GM13976 (cell line): ENCODE measurements at regions not wholly inside any gene's neighbourhood (a gene's known extent, or its start where the extent isn't known, plus 50 kb on each side); places are given as distances from the start of the nearest gene placed in this dataset.

Experiments
- DNase-seq: peaks from one replicate; pipeline ENCODE4 v3.0.0; 2012; ENCODE audit warnings: low spot score
- in situ Hi-C: fragments of 300-500 bp; cut with MboI; formaldehyde crosslinking; loops from one replicate; pipeline ENCODE4 v1.12.0; 2022; ENCODE audit warnings: low sequenced_read_pairs, mixed read lengths, inconsistent platforms; ENCODE audit not compliant: unreplicated experiment
- TF ChIP-seq, protein P1 (sequence below): IDR thresholded peaks from 2 replicates; pipeline ENCODE4 v1.5.1; 2012; ENCODE audit warnings: borderline replicate concordance, mild to moderate bottlenecking; ENCODE audit not compliant: insufficient read depth; ENCODE audit errors: extremely low read depth, missing control alignments, control extremely low read depth

DNA sequence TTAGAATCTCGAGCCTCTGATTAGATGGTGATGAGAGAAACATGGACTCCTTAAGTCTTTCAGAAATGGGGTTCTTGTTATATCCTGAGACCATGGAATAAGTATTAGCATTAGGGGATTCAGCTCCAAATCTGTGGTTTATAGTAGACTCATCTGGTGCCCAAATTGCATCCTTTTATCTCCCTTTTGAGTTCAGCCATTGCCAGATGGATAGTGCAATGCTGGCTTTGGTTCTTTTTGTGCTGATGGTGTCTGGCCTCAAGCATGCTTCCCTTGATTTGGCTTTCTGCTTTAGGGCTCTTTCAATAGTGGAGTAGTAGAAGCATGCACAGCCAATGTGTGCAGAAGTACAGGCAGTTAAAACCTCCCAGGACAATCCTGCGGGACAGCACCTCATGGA lies 306.4 kb downstream of the TSN start:
- DNase-seq, result no peak
- in situ Hi-C loops, result no loop called here
- TF ChIP-seq, protein P1, sequence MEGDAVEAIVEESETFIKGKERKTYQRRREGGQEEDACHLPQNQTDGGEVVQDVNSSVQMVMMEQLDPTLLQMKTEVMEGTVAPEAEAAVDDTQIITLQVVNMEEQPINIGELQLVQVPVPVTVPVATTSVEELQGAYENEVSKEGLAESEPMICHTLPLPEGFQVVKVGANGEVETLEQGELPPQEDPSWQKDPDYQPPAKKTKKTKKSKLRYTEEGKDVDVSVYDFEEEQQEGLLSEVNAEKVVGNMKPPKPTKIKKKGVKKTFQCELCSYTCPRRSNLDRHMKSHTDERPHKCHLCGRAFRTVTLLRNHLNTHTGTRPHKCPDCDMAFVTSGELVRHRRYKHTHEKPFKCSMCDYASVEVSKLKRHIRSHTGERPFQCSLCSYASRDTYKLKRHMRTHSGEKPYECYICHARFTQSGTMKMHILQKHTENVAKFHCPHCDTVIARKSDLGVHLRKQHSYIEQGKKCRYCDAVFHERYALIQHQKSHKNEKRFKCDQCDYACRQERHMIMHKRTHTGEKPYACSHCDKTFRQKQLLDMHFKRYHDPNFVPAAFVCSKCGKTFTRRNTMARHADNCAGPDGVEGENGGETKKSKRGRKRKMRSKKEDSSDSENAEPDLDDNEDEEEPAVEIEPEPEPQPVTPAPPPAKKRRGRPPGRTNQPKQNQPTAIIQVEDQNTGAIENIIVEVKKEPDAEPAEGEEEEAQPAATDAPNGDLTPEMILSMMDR, result no peak

DNA sequence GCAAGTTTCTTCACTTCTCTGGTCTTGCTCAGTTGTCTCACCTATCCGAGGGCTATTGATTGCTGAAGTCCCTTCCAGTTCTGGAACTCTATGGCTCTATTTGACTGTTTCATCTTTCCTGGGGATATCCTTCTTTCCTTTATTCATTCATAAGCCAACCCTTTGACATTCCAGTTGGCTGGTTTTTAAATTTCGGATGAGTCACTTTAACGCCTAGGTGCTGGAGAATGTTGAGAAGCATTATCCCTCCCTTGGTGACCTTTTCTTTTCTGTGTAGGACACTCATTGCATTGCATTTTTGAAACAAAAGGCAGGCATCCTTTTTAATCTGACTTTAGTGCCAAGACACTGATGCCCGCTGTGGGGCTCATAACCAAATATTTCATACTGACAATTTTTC lies 307.1 kb downstream of the TSN start:
- TF ChIP-seq, protein P1, result no peak
- DNase-seq, result no peak
- in situ Hi-C loops, result no loop called here

DNA sequence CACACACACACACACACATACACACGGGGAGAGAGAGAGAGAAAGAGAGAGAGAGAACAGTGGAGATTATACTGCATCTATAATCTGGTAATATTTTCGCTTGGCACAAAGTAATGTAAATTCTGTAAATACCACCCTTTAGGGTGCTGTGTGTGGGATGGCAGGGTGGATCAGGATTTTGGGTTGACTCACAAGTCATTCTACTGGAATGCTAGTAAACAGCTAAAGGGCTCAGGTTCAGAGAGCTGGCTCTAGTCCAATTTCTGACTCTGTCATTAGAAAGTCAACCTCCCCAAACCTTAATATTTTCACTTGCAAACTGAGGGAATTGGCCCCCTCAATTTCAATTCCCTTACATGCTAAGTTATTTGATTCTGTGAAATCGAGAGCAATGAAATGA lies 308.3 kb downstream of the TSN start:
- no peak for DNase-seq
- in situ Hi-C loops, result no loop called here
- TF ChIP-seq, protein P1, result no peak

DNA sequence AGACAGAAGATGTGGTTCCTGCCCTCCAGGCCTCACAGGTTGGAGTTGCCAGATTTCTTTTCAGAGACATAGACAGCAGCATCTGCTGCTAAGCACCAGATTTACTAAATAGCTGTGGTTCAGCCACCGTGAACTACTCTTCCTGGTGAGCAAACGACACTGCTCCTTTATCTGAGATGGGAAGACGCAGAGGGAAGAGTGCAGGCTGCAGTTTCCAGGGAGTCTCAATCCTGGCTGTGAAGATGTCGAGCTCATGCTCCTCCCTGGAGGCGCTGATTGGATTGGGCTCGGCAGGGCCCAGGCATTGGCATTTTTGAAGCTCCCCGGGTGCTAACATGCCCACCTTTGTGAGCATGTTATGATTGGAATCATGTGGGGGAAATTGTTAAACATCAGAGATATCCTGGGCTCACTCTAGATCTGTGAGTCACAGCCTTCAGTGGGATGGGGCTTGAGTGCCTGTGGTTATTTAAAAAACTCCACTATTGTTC lies 314.8 kb downstream of the TSN start:
- in situ Hi-C loops, result no loop called here
- DNase-seq, result no peak
- TF ChIP-seq, protein P1, result no peak

DNA sequence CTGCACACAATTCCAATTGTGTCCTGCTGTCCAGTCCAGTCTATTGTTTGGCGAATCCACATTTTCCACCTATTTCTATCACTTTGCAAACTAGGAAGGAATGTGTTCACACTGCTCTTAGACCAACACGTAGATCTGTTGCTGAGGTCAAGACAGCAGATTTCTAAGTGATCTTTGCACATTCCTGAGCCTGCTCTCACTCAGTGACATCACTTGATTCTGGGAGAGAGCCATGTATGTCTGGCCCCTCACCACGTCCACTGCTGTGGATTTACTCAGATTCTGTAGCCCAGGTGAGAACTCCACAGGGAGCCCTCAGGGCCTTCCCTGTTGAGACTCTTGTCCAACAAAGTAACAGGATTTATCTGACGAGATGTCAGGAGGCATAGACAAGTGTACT lies 317.2 kb downstream of the TSN start:
- in situ Hi-C loops, result no loop called here
- TF ChIP-seq, protein P1, result no peak
- no peak for DNase-seq

DNA sequence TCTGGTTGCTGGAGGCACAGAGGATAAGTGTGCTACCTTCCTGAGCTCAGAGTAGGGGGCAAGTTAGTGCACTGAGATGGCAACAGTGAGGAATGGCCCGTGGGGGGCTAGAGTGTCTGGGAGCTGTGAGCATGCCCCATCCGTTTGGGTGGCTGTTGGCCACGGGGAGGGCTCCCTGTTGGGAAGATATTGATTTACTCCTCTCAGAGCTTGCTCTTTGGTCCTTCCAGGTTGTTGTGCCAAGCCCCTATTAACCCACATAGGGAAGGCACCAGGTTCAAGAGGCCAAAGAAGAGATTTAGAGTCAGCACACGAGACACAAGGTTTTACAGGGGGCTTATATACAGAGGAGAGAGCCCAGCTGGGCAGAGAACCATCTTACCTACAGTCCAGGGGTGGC lies 318.8 kb downstream of the TSN start:
- TF ChIP-seq, protein P1, result no peak
- no peak for DNase-seq
- in situ Hi-C loops, result no loop called here

DNA sequence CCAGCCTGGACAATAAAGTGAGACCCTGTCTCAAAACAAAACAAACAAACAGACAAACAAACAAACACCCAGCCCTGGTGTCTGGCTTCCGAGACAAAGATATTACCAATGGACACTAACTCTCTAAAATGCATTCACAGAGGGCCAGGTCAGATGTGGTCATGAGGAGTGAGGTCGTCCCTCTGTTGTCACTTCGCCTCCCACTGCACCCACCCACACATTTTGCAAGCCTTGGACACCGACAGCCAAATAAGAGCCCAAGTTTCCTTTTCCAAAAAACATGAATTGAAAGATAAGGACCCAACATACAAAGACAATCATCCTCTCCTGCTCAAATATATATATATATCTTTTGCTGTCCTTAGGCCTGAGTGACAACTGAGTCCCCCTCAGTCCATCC lies 319.9 kb downstream of the TSN start:
- in situ Hi-C loops, result no loop called here
- TF ChIP-seq, protein P1, result no peak
- no peak for DNase-seq
